Activated CD8-positive, alpha-beta memory T cell treated with anti-CD3 and anti-CD28 coated beads for 36 hours (primary cell): ENCODE measurements at regions not wholly inside any gene's neighbourhood (a gene's known extent, or its start where the extent isn't known, plus 50 kb on each side); places are given as distances from the start of the nearest gene placed in this dataset.

ENCODE experiments used
- CTCF ChIA-PET: fragments of 350-600 bp; sonication (Branson Sonifier 250); formaldehyde crosslinking; loops from one replicate; lab custom pipeline; 2021; ENCODE audit warnings: antibody characterized with exemption; lab: Charles Lee
- POLR2A ChIA-PET: fragments of 350-600 bp; sonication (Branson Sonifier 250); formaldehyde crosslinking; loops from one replicate; lab custom pipeline; 2021; ENCODE audit warnings: antibody characterized with exemption; lab: Charles Lee

DNA sequence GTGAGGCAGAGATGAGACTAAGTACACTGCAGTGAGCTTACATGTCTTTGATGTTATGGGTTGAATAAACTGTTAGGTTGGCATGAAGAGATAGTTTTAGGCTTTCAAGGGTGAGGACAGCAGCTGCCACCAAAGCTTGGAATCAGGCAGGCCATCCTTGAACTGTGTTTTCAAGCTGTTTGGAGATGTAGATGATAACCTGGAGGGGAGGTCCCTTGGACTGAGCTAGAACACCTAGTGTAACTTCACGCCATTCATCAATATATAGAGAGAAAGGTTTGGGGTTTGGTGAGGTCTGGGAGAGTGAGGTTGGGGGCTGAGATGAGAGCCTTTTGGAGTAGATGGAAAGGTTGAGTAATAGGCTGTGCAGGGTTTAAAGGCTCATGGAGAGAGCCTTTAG, 2447.0 kb downstream of the TP53TG3F start:
- POLR2A ChIA-PET: no interaction called here
- CTCF ChIA-PET: no interaction called here

DNA sequence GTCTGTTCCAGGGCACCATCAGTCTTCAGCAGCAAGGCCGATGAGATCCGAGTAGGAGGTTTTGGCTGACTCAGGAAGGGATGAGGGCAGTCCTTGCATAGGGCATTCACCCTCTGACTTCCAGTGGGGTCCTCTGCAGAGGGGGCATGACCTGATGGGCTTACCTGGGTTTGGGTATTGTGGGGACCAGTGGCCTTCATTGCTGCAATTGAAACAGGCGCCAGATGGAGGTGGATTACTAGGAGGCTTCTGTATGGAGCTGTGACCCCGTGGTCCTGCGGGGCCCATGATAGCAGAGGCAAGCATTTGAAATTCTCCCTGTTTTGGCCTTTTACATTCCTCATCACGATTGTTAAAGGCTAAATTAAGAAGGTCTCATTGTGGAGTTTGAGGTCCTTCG, 2448.7 kb downstream of the TP53TG3F start:
- ChIA-PET CTCF (no interaction called here), POLR2A (no interaction called here)

DNA sequence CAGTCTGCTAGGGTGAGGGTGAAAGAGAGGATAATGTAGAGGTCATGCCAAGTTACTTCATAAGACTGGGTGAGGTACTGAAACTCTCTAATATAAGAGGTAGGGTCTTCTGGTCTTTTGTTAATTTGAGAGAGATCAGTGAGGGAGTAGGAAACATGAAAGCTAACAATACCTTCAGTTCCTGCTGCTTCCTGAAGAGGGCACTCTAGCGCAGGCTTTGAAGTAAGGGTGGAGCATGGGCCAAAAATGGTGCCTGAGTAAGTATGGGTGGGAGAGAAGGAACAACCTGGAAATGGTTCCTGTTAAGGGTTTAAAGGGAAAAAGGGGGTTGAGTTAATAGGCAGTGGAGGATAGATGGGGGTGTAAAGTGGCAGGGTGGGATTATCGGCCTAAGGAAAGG, 2449.5 kb downstream of the TP53TG3F start:
- POLR2A ChIA-PET: no interaction called here
- CTCF ChIA-PET: no interaction called here

DNA sequence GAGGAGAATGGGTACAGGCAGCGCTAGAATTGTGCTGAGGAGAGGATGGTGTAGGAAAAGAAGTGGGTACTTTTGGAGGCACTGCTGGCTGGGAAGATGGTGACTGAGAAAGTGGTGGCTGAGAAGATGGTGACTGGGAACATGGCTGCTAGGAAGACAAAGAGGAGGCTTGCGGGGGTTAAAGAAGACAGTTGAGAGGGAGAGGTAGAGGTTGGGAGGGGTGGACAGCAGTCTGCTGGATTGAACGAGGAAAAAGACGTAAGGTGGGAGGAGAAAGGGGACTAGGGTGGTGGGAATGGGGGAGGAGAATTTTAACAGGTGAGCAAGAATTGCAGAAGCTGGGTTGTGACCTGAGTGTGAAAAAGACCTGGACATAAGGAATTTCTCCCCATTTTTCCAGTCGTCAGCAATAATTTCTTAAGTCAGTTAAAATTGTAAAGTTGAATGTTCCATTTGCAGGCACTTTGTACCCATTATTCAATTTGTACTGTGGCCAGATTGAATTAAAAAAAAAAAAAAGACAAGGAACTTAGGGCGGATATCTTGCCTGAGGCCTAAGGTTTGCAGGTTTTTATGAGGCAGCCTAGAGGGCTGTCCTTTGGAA, 2450.0 kb downstream of the TP53TG3F start:
- ChIA-PET POLR2A (no interaction called here), CTCF (no interaction called here)

DNA sequence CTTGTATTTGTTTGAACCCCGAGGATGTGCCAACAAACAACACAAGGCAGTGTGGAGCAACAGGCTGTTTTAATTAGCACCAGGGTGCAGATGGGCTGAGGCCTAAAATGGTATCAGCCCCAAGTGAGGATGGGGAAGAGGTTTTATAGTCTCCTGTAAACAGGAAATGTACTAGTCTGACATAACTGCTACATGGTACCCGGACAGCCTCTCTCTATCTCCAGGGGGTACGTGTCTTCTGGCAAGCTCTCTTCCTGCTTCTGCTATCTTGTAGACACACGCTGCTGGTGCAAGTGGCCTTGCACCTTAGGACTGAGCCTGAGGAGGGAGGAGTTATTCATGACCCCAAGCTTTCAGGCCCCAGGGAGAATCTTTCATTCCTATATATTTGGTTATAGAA, 2451.0 kb downstream of the TP53TG3F start:
- POLR2A ChIA-PET: no interaction called here

DNA sequence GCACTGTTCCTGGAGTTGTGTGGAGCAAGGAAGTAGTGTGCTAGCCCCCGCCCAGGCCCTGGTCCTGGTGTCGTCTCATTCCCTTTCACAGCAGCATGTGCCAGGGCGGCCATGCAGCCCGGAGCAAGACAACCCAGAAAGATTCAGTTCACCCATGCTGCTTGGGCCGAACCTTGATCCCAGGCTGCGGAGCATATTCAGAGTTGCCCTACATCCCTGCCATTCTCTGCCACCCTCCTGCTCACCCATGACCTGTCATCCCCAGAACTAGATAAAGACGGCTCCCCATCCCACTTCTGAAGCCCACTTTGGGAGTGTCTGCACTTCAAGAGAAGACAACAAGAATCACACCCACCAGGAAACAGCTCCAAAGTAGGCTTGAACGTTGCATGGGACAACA, 2452.5 kb downstream of the TP53TG3F start:
- ChIA-PET POLR2A (no interaction called here), CTCF (no interaction called here)

More for the DNA sequence above, 2451.0 kb downstream of the TP53TG3F start:
- CTCF ChIA-PET: no interaction called here

DNA sequence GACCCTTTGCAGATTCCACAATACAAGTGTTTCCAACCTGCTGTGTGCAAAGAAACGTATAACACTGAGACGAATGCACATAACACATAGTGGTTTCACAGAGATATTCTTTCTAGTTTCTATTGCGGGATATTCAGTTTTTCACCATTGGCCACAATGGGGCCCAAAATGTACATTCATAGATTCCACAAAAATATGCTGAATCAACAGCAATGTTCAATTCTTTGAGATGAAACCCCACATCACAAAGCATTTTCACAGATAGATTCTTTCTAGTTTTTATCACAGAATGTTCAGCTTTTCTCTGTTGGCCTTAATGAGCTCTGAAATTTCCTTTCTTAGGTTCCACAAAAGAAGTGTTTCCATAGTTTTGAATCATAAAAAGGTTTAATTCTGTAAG, 2472.3 kb downstream of the TP53TG3F start:
- CTCF ChIA-PET: no interaction called here
- POLR2A ChIA-PET: no interaction called here
